ENCODE measurements at regions not wholly inside any gene's neighbourhood (a gene's known extent, or its start where the extent isn't known, plus 50 kb on each side); places are given as distances from the start of the nearest gene placed in this dataset.
"Not testable (repeated sequence)": the region's sequence is repeated elsewhere in the genome, so short reads cannot be mapped to it uniquely, and the experiment has no call there.

DNA sequence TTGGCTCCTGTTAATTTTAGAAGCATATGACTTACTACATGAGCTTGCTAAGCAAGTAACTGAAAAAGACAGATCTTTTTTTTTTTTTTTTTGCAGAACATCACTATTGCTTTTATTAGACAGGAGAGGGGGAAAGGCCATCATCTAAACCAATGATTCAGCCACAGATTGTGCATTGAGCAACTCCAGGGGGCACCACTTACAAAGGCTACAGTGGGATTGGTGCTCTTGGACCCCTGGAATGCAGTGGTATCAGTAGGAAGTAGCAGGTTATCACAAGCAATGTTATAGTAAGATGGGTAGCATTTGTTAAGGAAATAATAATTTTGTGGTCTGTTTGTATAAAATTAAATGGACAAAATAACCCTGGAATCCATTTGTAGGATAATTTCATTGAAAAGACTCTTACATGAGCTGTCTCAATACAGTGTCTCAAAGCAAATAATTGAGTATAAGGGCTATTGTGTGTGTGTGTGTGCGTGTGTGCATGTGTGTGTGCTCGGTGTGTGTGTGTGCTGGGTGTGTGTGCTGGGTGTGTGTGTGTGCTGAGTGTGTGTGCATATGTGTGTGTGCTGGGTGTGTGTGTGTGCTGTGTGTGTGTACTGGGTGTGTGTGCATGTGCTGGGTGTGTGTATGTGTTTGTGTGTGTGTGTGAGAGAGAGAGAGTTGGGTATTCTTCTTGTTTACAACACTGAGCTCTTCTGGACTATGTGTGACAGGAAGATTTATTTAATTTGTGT is 296.3 kb downstream of the PCDH7 start:
- no peak for DNase-seq (ENCODE audit: low spot score)

DNA sequence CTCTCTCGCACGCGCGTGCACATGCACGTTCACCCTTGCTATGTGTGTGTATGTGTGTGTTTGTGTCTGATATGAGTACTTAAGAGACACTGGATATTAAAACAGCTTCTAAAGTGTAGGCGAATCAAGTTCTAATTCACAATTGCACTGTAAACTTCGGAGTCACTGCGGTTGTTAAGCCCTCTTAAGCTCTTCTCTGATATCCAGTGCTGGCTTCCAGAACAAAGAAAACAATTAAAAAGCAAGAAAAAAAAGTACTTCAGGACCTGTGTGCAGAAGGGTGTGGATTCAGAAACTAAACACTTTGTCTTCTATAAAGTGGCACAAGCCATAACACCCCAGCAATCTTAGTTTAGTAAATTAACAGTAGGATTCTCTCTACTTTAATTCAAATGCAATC is 300.2 kb downstream of the PCDH7 start:
- DNase-seq (ENCODE audit: low spot score) = no peak

DNA sequence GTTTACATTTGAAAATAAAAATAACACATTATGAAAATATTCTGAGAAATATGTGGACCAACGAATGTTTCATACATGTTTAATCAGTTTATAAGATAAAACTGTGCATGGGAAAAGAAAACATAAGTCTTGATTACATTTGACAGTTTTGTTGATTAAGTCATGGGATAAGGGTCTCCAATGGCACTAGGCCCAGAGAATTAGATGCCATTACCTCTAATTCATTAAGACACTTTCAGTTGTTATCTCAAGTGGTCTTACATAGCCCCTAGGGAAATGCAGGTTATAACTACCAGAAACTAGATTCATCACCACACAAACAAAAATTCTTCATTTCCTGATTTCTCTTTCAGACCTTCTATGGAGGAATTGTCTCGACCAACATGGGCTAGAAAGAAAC is 300.8 kb downstream of the PCDH7 start:
- DNase-seq (ENCODE audit: low spot score) = no peak

DNA sequence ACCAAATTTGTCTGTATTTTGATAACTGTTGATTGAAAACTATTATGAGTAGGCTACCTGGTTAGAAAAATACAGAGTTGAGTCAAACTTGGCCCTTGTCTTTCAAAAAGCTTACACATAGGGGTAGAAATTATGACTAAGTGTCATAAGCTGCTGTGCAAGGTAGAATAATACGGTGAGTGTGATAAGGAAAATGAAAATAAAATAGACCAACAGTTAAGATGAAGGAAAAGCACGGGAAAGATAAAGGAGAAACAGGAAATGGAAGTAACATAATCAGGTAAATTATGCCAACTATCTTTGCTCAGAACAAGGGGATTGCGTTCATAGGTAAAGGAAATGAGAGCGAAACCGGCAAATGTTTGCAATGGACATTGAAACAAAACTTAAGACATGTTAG is 302.5 kb downstream of the PCDH7 start:
- no peak for DNase-seq (ENCODE audit: low spot score)

DNA sequence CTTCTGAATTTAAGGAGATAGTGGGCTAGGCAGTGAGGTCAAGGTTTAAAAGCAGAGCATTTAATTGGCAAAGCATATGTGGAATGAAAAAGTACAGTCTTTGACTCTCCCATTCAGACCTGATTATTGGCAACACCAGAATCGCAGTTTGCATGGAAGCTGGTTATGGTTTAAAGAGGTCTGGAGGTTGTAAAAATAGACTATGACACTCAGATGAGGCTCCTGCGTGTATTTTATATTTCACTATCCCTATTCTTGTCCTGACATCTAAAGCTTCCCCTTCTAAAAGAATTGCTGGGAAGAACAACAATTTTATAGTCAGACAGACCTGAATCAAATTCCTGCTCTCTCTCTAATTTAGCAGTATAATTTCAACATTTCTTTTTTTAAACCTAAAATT is 302.9 kb downstream of the PCDH7 start:
- no peak for DNase-seq (ENCODE audit: low spot score)

DNA sequence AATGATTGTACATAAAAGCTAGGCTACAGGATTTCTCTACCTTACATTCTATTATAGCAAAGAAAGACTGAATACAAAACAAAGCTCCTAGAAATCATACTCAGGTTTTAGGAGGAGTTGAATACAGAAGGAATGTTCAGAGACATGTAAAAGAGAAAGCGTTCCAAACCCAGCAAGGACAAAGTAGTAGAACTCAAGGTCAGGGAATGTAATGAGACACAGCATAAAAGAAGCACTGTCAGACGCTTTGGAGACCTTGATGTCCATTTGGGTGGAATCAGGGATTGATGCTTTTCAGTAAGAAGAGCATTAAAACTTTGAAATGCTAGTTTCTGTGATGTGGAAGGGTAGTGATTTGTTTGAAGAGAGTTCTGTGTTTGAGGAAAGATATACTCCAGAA is 303.6 kb downstream of the PCDH7 start:
- DNase-seq (ENCODE audit: low spot score) = no peak

DNA sequence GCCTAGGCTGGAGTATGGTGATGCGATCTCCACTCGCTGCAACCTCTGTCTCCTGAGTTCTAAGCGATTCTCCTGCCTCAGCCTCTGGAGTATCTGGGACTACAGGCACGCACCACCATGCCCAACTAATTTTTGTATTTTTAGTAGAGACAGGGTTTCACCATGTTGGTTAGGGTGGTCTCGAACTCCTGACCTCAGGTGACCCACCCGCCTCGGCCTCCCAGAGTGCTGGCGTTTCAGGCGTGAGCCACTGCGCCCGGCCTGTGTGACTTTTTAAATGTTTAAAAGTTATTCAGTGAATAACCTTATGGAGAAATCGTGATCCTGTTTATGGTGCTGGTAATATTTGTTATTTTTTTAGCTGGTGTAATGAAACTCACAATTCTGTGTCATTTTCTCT is 304.6 kb downstream of the PCDH7 start:
- not testable (repeated sequence) for DNase-seq (ENCODE audit: low spot score)

DNA sequence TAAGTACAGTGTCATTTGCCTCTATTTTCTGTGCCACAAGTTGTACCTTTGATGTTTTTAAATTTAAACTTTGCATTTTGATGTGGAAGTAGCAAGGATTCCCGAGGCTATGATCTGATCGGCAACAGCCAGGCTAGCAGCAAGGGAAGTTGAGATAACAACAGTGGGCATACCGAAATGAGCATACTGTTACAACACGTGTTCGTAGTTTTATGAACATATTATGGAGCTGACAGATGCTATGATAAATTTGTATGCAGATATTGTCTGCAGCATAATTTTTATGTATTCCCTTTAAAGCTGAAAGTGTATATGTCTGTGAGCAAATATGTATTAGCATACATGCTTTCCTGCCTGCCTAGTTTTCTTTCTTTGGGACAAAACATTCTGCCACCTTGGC is 306.1 kb downstream of the PCDH7 start:
- DNase-seq (ENCODE audit: low spot score) = no peak

DNA sequence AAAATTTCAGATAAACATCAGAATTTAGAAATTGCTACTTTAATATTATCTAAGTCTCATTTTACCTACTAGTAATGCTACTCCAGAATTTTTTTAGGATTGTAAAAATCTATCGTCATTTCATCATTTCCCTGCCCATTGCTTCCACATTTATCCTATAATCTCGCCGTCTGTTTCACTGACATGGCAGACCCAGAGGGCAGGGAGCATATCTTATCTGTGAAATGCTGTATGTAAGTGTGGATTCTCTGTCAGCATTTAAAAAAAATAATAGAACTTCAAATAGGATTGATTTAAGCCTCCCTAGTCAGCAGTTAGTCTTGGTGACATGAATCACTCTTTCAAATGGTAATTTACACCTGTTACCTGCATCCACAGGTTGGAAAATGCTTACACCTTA is 314.4 kb downstream of the PCDH7 start:
- no peak for DNase-seq (ENCODE audit: low spot score)

DNA sequence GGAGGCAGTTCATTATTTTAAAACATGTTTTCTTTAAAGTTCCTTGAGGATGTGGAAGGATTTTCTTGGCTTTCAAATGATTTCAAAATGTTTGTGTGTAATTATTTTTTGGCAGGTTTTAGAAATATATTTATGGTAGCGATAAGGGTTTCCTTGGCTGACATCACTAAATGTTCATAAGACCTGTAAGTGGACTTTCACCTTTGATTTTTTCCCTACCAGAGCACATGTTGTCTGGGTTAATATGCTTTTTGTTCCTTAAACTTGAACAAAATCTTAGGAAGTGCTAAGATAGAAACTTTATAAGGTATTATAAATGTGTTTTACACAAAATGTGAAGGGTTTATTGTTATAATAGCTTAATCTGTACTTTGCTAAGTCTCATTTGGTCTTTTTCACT is 315.6 kb downstream of the PCDH7 start:
- DNase-seq (ENCODE audit: low spot score) = no peak

DNA sequence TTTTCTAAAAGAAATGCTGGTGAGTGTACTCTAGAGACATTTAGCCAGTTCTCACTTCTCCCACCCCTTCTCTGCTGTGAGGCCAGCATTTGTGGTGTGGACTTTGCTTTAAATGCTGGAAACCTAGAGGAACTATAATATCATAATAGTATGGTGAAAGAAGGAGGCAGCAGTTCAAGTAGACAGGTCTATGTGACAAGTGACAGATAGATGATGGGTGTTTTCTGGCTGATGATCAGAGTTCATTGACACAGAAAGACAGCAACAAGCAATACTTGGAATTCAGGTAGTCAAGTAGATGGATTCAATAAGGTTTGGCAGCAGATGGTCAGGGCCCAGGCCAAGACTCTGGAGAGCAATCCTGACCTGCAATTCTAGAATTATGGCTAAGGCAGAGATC is 317.5 kb downstream of the PCDH7 start:
- DNase-seq (ENCODE audit: low spot score) = no peak

DNA sequence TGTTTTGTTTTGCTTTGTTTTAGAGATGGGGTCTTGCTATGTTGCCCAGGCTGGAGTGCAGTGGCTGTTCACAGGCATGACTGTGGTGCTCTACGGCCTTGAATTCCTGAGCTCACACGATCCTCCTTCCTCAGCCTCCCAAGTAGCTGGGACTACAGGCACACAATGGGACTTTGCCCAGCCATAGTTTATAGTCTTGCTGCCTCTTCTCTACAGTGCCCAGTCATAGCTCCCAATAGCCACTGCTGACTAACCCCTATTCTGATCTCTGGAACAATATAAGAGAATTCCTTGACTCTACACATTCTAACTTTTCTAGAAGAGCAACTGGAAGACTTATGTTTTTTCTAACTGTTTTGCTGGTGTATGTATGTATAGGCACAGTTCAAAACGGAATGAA is 319.2 kb downstream of the PCDH7 start:
- DNase-seq (ENCODE audit: low spot score) = no peak

DNA sequence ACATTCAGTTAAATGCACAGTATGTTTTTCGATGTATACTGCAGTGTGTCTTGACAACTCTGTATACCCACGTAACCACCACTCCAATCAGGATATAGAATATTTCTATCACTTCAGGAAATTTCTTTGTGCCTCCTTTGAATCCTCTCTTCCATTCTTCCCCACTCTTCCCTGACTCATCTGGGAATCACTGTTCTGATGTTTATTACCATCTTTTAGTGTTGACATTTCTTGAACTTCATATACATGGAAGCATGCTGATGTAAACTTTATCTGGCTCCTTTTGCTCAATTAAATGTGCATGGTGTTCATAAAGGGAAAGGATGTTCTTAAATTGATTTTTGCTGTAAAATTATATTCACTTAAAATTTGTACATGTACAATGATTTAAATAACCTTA is 319.9 kb downstream of the PCDH7 start:
- no peak for DNase-seq (ENCODE audit: low spot score)

DNA sequence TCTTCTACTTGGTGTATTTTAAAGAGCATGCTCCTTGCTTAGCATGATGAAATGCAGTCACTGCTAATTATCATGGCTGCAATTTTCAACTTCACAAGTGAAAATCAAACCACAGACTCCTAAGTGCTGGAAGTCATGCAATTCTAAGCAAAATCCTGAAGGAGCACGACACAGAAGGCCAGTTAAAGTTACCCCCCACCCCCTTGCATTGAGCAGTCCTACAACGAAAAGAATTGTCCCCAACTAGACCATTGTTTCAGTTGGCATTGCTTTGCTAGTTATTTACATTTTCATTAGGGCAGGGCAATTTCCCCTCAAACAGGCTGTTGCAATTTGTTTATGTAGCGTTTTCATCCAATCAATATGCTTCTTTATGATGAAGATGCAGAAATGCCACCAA is 321.2 kb downstream of the PCDH7 start:
- no peak for DNase-seq (ENCODE audit: low spot score)

DNA sequence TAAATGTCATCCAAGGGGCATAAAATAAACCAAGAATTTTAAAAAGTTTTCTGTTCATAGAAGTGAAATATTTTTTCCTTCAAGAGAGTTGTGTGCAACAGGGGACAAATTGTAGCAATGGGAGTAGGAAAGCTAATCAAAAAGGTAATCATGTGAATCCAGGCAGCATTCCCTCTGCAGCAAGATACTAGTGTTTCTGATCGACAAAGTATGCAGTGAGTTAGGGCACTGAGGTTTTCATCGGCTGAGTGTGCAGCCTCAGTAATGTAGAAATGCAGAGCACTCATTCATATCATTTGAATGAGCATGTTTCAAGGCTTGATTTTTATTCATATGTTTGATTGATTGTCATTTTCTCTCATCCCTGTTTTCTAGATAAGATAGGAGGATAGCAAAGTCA is 321.7 kb downstream of the PCDH7 start:
- no peak for DNase-seq (ENCODE audit: low spot score)

DNA sequence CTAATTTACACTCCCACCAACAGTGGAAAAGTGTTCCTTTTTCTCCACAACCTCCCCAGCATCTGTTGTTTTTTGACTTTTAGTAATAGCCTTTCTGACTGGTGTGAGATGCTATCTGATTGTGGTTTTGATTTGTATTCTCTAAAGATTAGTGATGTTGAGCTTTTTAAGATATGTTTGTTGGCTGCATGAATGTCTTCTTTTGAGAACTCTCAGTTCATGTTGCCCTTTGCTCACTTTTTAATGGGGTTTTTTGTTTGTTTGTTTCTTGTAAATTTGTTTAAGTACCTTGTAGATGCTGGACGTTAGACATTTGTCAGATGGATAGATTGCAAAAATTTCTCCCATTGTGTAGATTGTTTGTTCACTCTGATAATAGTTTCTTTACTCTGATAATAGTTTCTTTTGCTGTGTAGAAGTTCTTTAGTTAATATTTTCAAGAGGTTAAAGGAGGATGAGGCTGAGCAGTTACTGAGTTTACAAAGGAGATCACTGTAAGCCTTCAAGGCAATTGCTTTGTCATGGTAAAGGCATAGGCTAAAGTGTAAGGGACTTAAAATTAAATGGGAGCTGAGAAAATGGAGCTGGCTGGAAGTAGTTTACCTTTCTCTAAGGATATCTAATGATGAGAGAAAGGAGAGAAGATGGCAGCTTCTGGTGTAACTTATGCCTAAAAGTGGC is 323.4 kb downstream of the PCDH7 start:
- DNase-seq (ENCODE audit: low spot score) = no peak

DNA sequence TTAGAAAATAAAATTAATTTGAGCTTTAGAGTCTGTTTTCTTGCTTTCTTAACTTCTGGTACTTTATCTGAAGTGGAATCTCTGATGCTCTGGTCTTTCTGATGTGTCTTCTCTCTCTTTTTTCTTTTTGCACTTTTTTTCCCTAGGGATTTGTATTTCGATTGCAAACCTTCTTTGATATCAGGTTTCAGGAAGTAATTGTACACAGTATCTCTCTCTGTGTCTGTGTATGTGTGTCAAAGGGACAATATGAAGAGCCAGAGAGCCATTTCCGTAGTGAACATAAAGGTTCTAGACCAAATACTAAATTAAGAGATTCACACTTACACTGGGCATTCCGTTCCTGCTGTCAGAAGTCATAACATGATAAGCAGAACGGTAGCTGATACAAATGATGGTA is 325.0 kb downstream of the PCDH7 start:
- no peak for DNase-seq (ENCODE audit: low spot score)

DNA sequence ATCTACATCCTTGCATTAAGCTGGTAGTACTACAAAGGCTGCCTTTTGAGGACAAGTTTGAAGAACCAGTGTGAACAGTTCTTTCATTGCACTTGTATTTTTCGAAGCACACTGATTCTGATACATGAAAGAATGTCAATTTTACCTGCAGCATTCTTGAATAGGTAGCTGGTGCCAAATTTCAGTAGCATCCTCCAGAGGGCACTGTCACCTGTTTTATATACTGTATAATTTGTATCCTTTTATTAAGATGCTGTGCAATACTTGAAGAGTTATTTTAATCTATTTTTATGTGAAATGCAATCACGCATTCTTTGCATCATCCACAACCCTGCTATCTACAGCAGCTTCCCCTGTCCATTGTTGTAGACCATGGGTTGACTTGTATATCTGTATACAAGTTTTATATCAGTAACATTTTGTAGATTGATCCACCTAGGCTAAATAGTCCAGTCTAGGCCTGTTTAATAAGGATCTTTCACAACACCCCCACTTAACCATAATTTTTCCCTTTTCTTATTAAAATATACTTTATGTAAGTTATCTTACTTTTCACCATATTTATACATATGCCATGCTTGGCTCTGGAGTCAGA is 325.7 kb downstream of the PCDH7 start:
- no peak for DNase-seq (ENCODE audit: low spot score)

DNA sequence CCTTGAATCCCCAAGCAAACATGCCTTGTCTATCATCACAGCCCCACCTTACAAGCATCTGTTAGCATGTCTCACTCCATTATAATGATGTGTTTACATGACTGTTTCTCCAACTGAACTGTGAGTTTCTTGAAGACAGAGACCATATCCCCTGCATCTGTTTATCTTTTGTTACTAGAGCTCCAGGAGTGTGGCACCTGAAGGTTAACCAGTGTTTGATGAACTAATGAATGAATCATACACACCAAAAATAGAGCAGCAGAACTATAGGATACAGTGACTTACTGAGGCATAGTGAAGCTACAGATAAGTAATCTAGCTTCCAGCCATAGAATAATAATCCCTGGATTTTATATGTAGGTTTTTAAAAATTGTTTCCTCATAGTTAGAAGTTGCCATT is 331.0 kb downstream of the PCDH7 start:
- no peak for DNase-seq (ENCODE audit: low spot score)

DNA sequence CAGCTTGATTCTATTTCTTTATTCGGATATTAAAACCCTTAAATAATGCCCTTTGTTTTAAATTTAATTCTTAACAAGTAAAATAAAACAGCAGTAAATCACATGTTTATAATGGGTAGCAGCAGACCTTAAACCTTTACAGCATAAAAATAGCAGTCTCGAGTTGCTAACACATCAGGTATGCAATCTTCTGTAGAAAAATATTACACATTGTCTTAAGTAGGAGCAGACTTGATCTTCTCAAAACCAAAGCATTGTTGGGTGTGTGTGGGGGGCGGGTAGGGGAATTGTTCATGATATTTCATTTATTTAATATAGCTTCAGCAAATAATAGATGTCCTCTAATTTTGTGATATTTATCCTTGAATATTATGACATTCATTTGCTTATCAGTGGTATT is 331.4 kb downstream of the PCDH7 start:
- DNase-seq (ENCODE audit: low spot score) = no peak

DNA sequence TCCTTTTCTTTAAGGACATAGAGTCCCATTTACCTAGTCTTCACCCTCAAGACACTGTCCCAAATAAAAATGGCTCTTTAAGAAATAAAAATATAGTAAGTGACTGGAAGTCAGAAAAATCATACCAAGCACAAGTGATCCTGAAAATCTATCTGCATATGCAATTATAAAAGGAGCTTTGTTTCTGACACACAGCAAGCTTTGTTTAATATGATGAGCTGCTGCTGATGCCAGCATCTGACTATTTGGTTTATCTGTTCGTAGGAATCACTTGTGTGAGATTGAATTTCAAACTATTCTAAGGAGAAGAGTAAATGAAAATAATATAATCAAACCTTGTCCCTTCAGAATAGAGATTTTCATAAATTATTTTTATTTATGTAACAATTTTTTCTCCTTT is 332.4 kb downstream of the PCDH7 start:
- DNase-seq (ENCODE audit: low spot score) = no peak

DNA sequence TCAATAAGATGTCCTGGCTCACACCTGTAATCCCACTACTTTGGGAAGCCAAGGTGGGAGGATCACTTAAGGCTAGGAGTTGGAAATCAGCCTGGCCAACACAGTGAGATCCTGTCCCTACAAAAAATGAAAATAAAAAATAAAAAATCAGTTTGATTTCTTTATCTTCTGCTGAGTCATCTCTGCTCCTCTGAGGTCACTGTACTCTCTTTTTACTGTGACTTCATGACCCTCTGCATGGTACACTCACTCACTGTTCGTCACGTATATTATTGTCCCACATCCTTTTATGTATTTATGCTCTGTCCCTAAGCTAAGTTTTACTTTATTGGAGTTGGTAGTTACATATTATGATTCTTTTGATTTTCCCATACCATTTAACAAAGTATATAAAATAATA is 333.3 kb downstream of the PCDH7 start:
- no peak for DNase-seq (ENCODE audit: low spot score)

DNA sequence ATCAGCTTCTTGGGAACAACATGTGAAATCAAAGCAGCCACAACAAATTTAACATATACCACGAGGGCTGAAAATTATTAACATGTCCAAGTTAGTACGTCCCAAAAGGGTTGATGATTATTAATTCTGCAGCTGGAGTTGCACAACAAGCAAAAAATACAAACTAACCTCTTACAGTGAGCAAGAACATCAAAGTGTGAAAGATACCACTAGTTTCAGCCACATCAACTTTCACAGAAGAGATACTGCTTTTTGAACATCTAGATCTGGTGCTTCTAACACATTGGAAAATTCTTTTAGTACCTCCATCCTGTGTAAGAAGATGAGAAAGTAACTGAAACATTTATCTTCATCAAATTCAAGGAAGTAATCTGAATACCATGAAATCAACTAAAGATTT is 334.1 kb downstream of the PCDH7 start:
- DNase-seq (ENCODE audit: low spot score) = no peak

DNA sequence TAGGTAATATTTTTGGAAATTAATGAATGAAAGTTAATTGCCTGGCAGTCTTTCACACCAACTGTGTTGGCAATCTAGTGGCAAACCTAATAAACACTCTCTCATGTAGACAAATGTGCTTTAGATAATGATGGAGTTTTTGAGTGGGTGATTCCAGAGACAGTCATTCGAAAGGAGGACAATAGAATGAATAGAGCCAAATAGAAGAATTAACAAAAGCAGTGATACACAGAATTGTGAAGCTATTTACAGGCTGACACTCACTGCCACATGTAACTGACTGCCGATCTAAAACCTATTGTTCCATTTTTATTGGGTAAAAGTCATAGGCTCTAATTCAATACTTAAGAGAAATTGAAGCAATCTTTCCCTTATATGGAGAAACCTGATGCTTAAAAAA is 338.5 kb downstream of the PCDH7 start:
- no peak for DNase-seq (ENCODE audit: low spot score)
